MM.1S (cell line): ENCODE measurements at regions not wholly inside any gene's neighbourhood (a gene's known extent, or its start where the extent isn't known, plus 50 kb on each side); places are given as distances from the start of the nearest gene placed in this dataset.

Experiments used
- DNase-seq: peaks from one replicate; pipeline ENCODE4 v3.0.0-alpha.2; 2015
- H2AFZ ChIP-seq: fragments of 300-600 bp; sonication (generic); 2 replicates; pipeline ENCODE4 v1.6.0; 2016; ENCODE audit warnings: antibody characterized with exemption, low read length
- H3F3A ChIP-seq: fragments of 300-600 bp; sonication (generic); 2 replicates; pipeline ENCODE4 v1.6.1; 2016; ENCODE audit warnings: mild to moderate bottlenecking, antibody characterized with exemption, low read length, moderate library complexity, mixed read lengths; ENCODE audit not compliant: insufficient read depth
- H3K27ac ChIP-seq: fragments of 300-600 bp; sonication (generic); 2 replicates; pipeline ENCODE4 v1.5.1; 2016; ENCODE audit warnings: mild to moderate bottlenecking, low read length
- H3K27me3 ChIP-seq: fragments of 300-600 bp; sonication (generic); replicated peaks from 2 replicates; pipeline ENCODE4 v1.6.0; 2016; ENCODE audit warnings: low read length; ENCODE audit not compliant: insufficient read depth
- H3K36me3 ChIP-seq: fragments of 300-600 bp; sonication (generic); replicated peaks from 2 replicates; pipeline ENCODE4 v1.6.1; 2016; ENCODE audit warnings: mild to moderate bottlenecking, low read length, mixed read lengths; ENCODE audit not compliant: insufficient read depth
- H3K4me1 ChIP-seq: fragments of 300-600 bp; sonication (generic); 2 replicates; pipeline ENCODE4 v1.6.1; 2016; ENCODE audit warnings: low read length, mixed read lengths
- H3K4me2 ChIP-seq: fragments of 300-600 bp; sonication (generic); 2 replicates; pipeline ENCODE4 v1.6.0; 2016; ENCODE audit warnings: low read depth, low read length
- H3K4me3 ChIP-seq: fragments of 300-600 bp; sonication (generic); 2 replicates; pipeline ENCODE4 v1.5.1; 2016; ENCODE audit warnings: low read length, mixed read lengths
- H3K79me2 ChIP-seq: fragments of 300-600 bp; sonication (generic); 2 replicates; pipeline ENCODE4 v1.6.1; 2016; ENCODE audit warnings: mixed run types, low read length, mixed read lengths
- H3K9ac ChIP-seq: fragments of 300-600 bp; sonication (generic); 2 replicates; pipeline ENCODE4 v1.6.1; 2016; ENCODE audit warnings: low read length, mixed read lengths
- H3K9me2 ChIP-seq: fragments of 300-600 bp; sonication (generic); replicated peaks from 2 replicates; pipeline ENCODE4 v1.6.1; 2016; ENCODE audit warnings: mild to moderate bottlenecking, low read length, mixed read lengths; ENCODE audit not compliant: insufficient read depth
- H3K9me3 ChIP-seq: fragments of 300-600 bp; sonication (generic); replicated peaks from 2 replicates; pipeline ENCODE4 v1.6.1; 2016; ENCODE audit warnings: mild to moderate bottlenecking, low read length, mixed read lengths; ENCODE audit not compliant: insufficient read depth
- H4K20me1 ChIP-seq: fragments of 300-600 bp; sonication (generic); 2 replicates; pipeline ENCODE4 v1.6.1; 2016; ENCODE audit warnings: mild to moderate bottlenecking, low read length, moderate library complexity, mixed read lengths; ENCODE audit not compliant: insufficient read depth
- EZH2 ChIP-seq: fragments of 300-600 bp; sonication (generic); optimal IDR thresholded peaks from 2 replicates; pipeline ENCODE3; 2017; ENCODE audit warnings: low read depth, mild to moderate bottlenecking, antibody characterized with exemption, low read length, mixed read lengths
- EZH2phosphoT487 ChIP-seq: fragments of 300-600 bp; sonication (generic); IDR thresholded peaks from 2 replicates; pipeline ENCODE4 v1.6.1; 2018; ENCODE audit warnings: antibody characterized with exemption, low read length
- TF ChIP-seq, protein P1 (sequence below): fragments of 300-600 bp; sonication (generic); IDR thresholded peaks from 2 replicates; pipeline ENCODE4 v1.5.1; 2016; ENCODE audit warnings: antibody characterized with exemption, low read length, mixed read lengths

- H3K4me3 ChIP-seq = no peak overlapping the region
- H3K9ac ChIP-seq = no peak overlapping the region
- H3K79me2 ChIP-seq = no peaks in the 10 kb centered on the region
- H3K4me1 ChIP-seq = no peaks in the 10 kb centered on the region
- H3K36me3 ChIP-seq = no peaks in the 10 kb centered on the region
- no peak overlapping the region for H3K4me2 ChIP-seq
- no peaks in the 10 kb centered on the region for H3K9me3 ChIP-seq
- H4K20me1 ChIP-seq = no peaks in the 10 kb centered on the region
- no peak overlapping the region for H2AFZ ChIP-seq
- no peak overlapping the region for H3K27ac ChIP-seq
- no peak for DNase-seq
- no peaks in the 10 kb centered on the region for H3K9me2 ChIP-seq
- no peak for TF ChIP-seq EZH2phosphoT487
- TF ChIP-seq, protein P1, sequence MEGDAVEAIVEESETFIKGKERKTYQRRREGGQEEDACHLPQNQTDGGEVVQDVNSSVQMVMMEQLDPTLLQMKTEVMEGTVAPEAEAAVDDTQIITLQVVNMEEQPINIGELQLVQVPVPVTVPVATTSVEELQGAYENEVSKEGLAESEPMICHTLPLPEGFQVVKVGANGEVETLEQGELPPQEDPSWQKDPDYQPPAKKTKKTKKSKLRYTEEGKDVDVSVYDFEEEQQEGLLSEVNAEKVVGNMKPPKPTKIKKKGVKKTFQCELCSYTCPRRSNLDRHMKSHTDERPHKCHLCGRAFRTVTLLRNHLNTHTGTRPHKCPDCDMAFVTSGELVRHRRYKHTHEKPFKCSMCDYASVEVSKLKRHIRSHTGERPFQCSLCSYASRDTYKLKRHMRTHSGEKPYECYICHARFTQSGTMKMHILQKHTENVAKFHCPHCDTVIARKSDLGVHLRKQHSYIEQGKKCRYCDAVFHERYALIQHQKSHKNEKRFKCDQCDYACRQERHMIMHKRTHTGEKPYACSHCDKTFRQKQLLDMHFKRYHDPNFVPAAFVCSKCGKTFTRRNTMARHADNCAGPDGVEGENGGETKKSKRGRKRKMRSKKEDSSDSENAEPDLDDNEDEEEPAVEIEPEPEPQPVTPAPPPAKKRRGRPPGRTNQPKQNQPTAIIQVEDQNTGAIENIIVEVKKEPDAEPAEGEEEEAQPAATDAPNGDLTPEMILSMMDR = no peak
- no peak for TF ChIP-seq EZH2
- H3F3A ChIP-seq = no peaks in the 10 kb centered on the region
- no peaks in the 10 kb centered on the region for H3K27me3 ChIP-seq
These were observed 67.8 kb upstream of the RALGAPA2 start for GRCh38 chr20:20780127-20780824.

- Histone ChIP-seq H3K36me3 (no peaks in the 10 kb centered on the region), H3K9me2 (no peaks in the 10 kb centered on the region), H3K27ac (no peak overlapping the region), H3K4me3 (no peak overlapping the region), H3K4me1 (no peaks in the 10 kb centered on the region), H3K27me3 (no peaks in the 10 kb centered on the region), H3K4me2 (no peak overlapping the region), H3K9ac (no peak overlapping the region), H4K20me1 (no peaks in the 10 kb centered on the region), H3F3A (no peaks in the 10 kb centered on the region), H3K79me2 (no peaks in the 10 kb centered on the region), H3K9me3 (no peaks in the 10 kb centered on the region), H2AFZ (no peak overlapping the region)
- no peak for DNase-seq
- TF ChIP-seq, protein P1 = no peak
- no peak for TF ChIP-seq EZH2
- TF ChIP-seq EZH2phosphoT487 = no peak
These were observed 66.2 kb upstream of the RALGAPA2 start for GRCh38 chr20:20778676-20779075.

DNA sequence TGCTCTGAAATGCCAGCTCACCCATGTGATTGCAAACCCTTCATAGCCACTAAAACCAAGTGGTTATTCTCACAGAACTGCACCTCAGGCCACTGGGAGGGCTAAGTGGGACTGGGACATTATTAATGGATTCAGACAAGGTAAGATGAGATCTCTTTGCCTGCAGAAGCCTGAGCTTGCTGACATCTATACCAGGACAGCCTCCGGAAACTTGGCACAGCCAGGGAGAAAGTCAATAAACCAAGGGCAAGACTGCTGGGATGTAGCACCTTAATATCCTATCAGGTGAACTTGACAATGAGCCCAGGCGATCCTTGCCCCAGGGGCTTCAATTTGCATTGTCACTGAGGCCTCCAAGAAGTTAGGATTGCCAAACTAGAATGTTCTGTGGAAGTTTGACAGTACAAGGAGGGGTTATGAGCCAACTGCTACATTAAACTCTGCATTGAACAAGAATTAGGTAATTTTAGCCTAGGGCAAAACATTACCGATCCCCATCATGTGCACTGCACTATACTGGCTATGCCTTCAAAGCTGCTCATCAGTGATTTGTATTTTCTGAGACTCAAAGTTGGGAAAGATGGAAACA lies 60.1 kb upstream of the RALGAPA2 start:
- Histone ChIP-seq H3K9me3 (no peaks in the 10 kb centered on the region), H3K27ac (no peak overlapping the region), H3F3A (no peaks in the 10 kb centered on the region), H2AFZ (no peak overlapping the region), H3K4me1 (no peaks in the 10 kb centered on the region), H3K4me2 (no peak overlapping the region), H3K9ac (no peak overlapping the region), H3K79me2 (no peaks in the 10 kb centered on the region), H3K9me2 (no peaks in the 10 kb centered on the region), H3K36me3 (no peaks in the 10 kb centered on the region), H4K20me1 (no peaks in the 10 kb centered on the region), H3K27me3 (no peaks in the 10 kb centered on the region), H3K4me3 (no peak overlapping the region)
- DNase-seq = no peak
- no peak for TF ChIP-seq EZH2
- no peak for TF ChIP-seq EZH2phosphoT487
- TF ChIP-seq, protein P1 = no peak
